Mesenchymal stem cell (in vitro differentiated cells and primary cell): ENCODE measurements at regions not wholly inside any gene's neighbourhood (a gene's known extent, or its start where the extent isn't known, plus 50 kb on each side); places are given as distances from the start of the nearest gene placed in this dataset.

ENCODE experiments used
- DNase-seq: peaks from one replicate; pipeline ENCODE4 v3.0.0-alpha.2; 2013
- H2AFZ ChIP-seq: one replicate; pipeline ENCODE4 v1.6.1; 2013; ENCODE audit warnings: low read depth, mild to moderate bottlenecking, control low read depth, inconsistent platforms, low read length, moderate library complexity
- H2AK5ac ChIP-seq: 2 replicates; pipeline ENCODE4 v1.6.1; 2013; ENCODE audit warnings: low read length, moderate library complexity, mild to moderate bottlenecking, inconsistent platforms; ENCODE audit not compliant: severe bottlenecking
- H2BK120ac ChIP-seq: one replicate; pipeline ENCODE4 v1.6.1; 2013; ENCODE audit warnings: low read depth, mild to moderate bottlenecking, inconsistent platforms, low read length, moderate library complexity
- H2BK12ac ChIP-seq, 2 experiments: one replicate each; pipeline ENCODE4 v1.6.1; 2013; ENCODE audit warnings: inconsistent platforms in 2 of 2, low read length in 2 of 2, mild to moderate bottlenecking in 2 of 2, moderate library complexity in 2 of 2, control low read depth in 1 of 2
- H2BK15ac ChIP-seq: one replicate; pipeline ENCODE4 v1.6.1; 2013; ENCODE audit warnings: mild to moderate bottlenecking, low read depth, inconsistent platforms; ENCODE audit not compliant: poor library complexity, severe bottlenecking
- H2BK5ac ChIP-seq: 2 replicates; pipeline ENCODE4 v1.6.1; 2013; ENCODE audit warnings: low read depth, mild to moderate bottlenecking, low read length, control low read depth, inconsistent platforms; ENCODE audit not compliant: poor library complexity, severe bottlenecking
- H3K14ac ChIP-seq, 2 experiments: one replicate each; pipeline ENCODE4 v1.6.1; 2013; ENCODE audit warnings: inconsistent platforms in 2 of 2, low read length in 2 of 2, control low read depth in 1 of 2, mild to moderate bottlenecking in 1 of 2, moderate library complexity in 1 of 2
- H3K18ac ChIP-seq, 2 experiments: one replicate each; pipeline ENCODE4 v1.6.1; 2013; ENCODE audit warnings: inconsistent platforms in 2 of 2, low read length in 2 of 2, control low read depth in 1 of 2, low read depth in 1 of 2, mild to moderate bottlenecking in 1 of 2
- H3K23ac ChIP-seq, 2 experiments: one replicate each; pipeline ENCODE4 v1.6.1; 2013; ENCODE audit warnings: inconsistent platforms in 2 of 2, low read length in 2 of 2, mild to moderate bottlenecking in 2 of 2, moderate library complexity in 2 of 2, control low read depth in 1 of 2
- H3K27ac ChIP-seq: 2 replicates; pipeline ENCODE4 v1.5.1; 2013; ENCODE audit warnings: mild to moderate bottlenecking, moderate library complexity, low read length, control low read depth, inconsistent platforms; ENCODE audit not compliant: poor library complexity, severe bottlenecking
- H3K27me3 ChIP-seq, 2 experiments: 2 replicates each; pipeline versions ENCODE4 v1.6.1 to v1.7.0; 2013; ENCODE audit warnings: low read length in 2 of 2, mild to moderate bottlenecking in 2 of 2, moderate library complexity in 2 of 2, control low read depth in 1 of 2, inconsistent platforms in 1 of 2; ENCODE audit not compliant: control insufficient read depth in 1 of 2, insufficient read depth in 1 of 2
- H3K36me3 ChIP-seq, 2 experiments: 2 replicates each; pipeline versions ENCODE4 v1.6.1 to v1.7.0; 2013; ENCODE audit warnings: low read length in 2 of 2, control low read depth in 1 of 2, inconsistent platforms in 1 of 2, low read depth in 1 of 2, mild to moderate bottlenecking in 1 of 2; ENCODE audit not compliant: insufficient read depth in 2 of 2, control insufficient read depth in 1 of 2
- H3K4ac ChIP-seq, 2 experiments: one replicate each; pipeline ENCODE4 v1.6.1; 2013; ENCODE audit warnings: inconsistent platforms in 2 of 2, low read length in 2 of 2, mild to moderate bottlenecking in 2 of 2, moderate library complexity in 2 of 2, control low read depth in 1 of 2, low read depth in 1 of 2
- H3K4me1 ChIP-seq: 2 replicates; pipeline ENCODE4 v1.6.1; 2013; ENCODE audit warnings: low read depth, low read length, control low read depth; ENCODE audit not compliant: control insufficient read depth, insufficient read depth
- H3K4me2 ChIP-seq: 2 replicates; pipeline ENCODE4 v1.6.1; 2013; ENCODE audit warnings: low read length, mild to moderate bottlenecking, inconsistent platforms; ENCODE audit not compliant: poor library complexity, severe bottlenecking
- H3K4me3 ChIP-seq, 2 experiments: 2 replicates each; pipeline versions ENCODE4 v1.5.1 to v1.7.0; 2013; ENCODE audit warnings: low read length in 2 of 2, mild to moderate bottlenecking in 2 of 2, control low read depth in 1 of 2, low read depth in 1 of 2; ENCODE audit not compliant: insufficient read depth in 1 of 2
- H3K79me1 ChIP-seq: replicated peaks from 2 replicates; pipeline ENCODE4 v1.6.1; 2013; ENCODE audit warnings: mild to moderate bottlenecking, control low read depth, low read length, inconsistent platforms; ENCODE audit not compliant: poor library complexity, severe bottlenecking
- H3K9ac ChIP-seq: 2 replicates; pipeline ENCODE4 v1.7.0; 2013; ENCODE audit warnings: mild to moderate bottlenecking, low read length, moderate library complexity
- H3K9me3 ChIP-seq: 2 replicates; pipeline ENCODE4 v1.7.0; 2013; ENCODE audit warnings: mild to moderate bottlenecking, low read length; ENCODE audit not compliant: control insufficient read depth
- H4K8ac ChIP-seq: one replicate; pipeline ENCODE4 v1.6.1; 2013; ENCODE audit warnings: inconsistent platforms, mild to moderate bottlenecking, low read length, moderate library complexity
- H4K91ac ChIP-seq: one replicate; pipeline ENCODE4 v1.6.1; 2013; ENCODE audit warnings: mild to moderate bottlenecking, low read length, inconsistent platforms
- WGBS: methylation state at CpG from one replicate; pipeline ENCODE4 v1.1.7; 2013; ENCODE audit warnings: mixed read lengths; 5-methylcytosine and 5-hydroxymethylcytosine counted together

DNA sequence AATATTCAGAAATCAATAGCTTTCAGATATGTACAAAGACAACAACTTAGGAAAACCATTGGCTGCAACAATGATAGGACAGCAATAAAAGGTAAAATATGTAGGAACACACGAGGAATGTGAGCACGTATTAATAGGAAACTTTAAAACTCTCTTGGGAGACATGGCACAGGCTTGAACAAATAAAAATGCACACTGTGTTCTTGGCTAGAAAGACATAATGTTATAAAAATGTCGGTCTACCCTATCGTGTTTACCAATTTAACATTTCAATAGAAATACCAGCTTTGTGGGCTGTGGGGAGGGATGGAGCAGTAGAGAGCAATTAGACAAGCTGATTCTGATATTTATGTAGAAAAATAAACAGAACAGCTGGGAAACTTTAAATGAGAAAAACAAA, 69.0 kb upstream of the FAM9B start:
- no peak overlapping the region for H2AK5ac ChIP-seq
- H2BK120ac ChIP-seq = no peak overlapping the region
- no peaks in the 10 kb centered on the region for H3K9me3 ChIP-seq
- no peak overlapping the region for H2BK12ac ChIP-seq
- no peaks in the 10 kb centered on the region for H3K4me1 ChIP-seq
- H3K23ac ChIP-seq = no peak overlapping the region
- no peak overlapping the region for H3K18ac ChIP-seq
- H3K4me3 ChIP-seq = no peak overlapping the region
- H4K91ac ChIP-seq = no peak overlapping the region
- H4K8ac ChIP-seq = no peak overlapping the region
- no peaks in the 10 kb centered on the region for H3K79me1 ChIP-seq
- H3K14ac ChIP-seq = no peak overlapping the region
- DNase-seq = no peak
- H3K27me3 ChIP-seq = peaks cover 0 to 3% of the 10 kb centered on the region in 2 experiments
- H2BK15ac ChIP-seq = no peak overlapping the region
- no peak overlapping the region for H2AFZ ChIP-seq
- H3K4ac ChIP-seq = no peak overlapping the region
- 88% methylated on average over 2 of the region's 4 CpGs for WGBS
- H3K27ac ChIP-seq = no peak overlapping the region
- no peaks in the 10 kb centered on the region for H3K36me3 ChIP-seq
- H3K9ac ChIP-seq = no peak overlapping the region
- no peak overlapping the region for H3K4me2 ChIP-seq
- H2BK5ac ChIP-seq = no peak overlapping the region

DNA sequence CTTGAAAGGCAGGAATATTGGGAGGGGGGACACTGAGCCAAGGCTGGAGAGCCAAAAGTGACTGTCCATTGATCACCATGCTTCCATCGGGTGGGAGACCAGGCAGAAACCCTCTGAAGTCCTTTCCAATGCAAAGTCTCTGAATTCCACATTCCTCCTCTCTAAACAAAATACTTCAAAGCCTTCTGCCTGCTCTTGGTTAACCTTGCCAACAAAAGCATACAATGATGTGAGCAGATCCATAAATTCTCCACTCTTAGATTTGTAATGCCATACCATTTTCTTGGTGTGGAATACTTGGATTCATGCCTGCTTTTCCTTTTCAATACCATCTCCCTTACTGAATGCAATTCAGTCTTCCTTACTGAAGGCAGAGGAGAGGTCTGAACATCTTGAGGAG, 74.1 kb upstream of the FAM9B start:
- H2BK15ac ChIP-seq = no peak overlapping the region
- no peak overlapping the region for H2BK12ac ChIP-seq
- no peak overlapping the region for H3K4ac ChIP-seq
- no peak overlapping the region for H3K9ac ChIP-seq
- H3K27ac ChIP-seq = no peak overlapping the region
- H4K8ac ChIP-seq = no peak overlapping the region
- H4K91ac ChIP-seq = no peak overlapping the region
- H3K4me3 ChIP-seq = no peak overlapping the region
- H3K14ac ChIP-seq = no peak overlapping the region
- no peaks in the 10 kb centered on the region for H3K27me3 ChIP-seq
- H3K9me3 ChIP-seq = no peaks in the 10 kb centered on the region
- H2AFZ ChIP-seq = peak overlapping the region; percentile 39
- H3K18ac ChIP-seq = no peak overlapping the region
- H3K4me1 ChIP-seq = peaks cover 3% of the 10 kb centered on the region
- DNase-seq = no peak
- WGBS = no CpG with 5 or more reads among the region's 1 CpG
- no peak overlapping the region for H3K4me2 ChIP-seq
- no peak overlapping the region for H2BK5ac ChIP-seq
- no peaks in the 10 kb centered on the region for H3K36me3 ChIP-seq
- H2AK5ac ChIP-seq = no peak overlapping the region
- no peaks in the 10 kb centered on the region for H3K79me1 ChIP-seq
- no peak overlapping the region for H3K23ac ChIP-seq
- H2BK120ac ChIP-seq = no peak overlapping the region

DNA sequence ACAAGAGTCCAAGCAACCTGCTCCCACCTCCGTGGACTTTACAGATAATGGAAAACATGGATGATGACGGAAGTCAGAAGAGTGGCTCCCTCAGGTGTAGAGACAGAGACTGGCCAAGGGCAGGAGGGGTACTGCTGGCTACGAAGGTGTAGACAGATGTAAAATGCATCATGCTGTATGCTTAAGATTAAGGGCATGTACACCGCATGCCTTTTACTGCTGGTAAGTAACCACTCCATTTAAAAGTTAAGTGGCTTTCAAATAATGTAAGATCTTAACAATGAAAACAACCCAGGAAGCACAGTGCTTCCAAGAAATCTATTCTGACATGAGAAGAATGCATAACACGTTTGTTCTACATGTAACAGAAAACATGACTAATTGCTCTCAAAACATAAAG, 76.9 kb upstream of the FAM9B start:
- Histone ChIP-seq H2BK5ac (no peak overlapping the region), H3K27ac (no peak overlapping the region), H3K23ac (no peak overlapping the region), H3K18ac (no peak overlapping the region), H2BK15ac (no peak overlapping the region), H3K4me3 (no peak overlapping the region), H3K4me1 (peaks cover 3% of the 10 kb centered on the region), H4K8ac (no peak overlapping the region), H3K36me3 (no peaks in the 10 kb centered on the region), H2AK5ac (no peak overlapping the region), H3K79me1 (no peaks in the 10 kb centered on the region), H3K9ac (no peak overlapping the region), H3K4me2 (no peak overlapping the region), H3K27me3 (no peaks in the 10 kb centered on the region), H3K9me3 (no peaks in the 10 kb centered on the region), H4K91ac (no peak overlapping the region), H3K14ac (no peak overlapping the region), H2BK12ac (no peak overlapping the region), H3K4ac (no peak overlapping the region), H2AFZ (no peak overlapping the region), H2BK120ac (no peak overlapping the region)
- DNase-seq = no peak
- WGBS = 98% methylated on average over 2 of the region's 5 CpGs

DNA sequence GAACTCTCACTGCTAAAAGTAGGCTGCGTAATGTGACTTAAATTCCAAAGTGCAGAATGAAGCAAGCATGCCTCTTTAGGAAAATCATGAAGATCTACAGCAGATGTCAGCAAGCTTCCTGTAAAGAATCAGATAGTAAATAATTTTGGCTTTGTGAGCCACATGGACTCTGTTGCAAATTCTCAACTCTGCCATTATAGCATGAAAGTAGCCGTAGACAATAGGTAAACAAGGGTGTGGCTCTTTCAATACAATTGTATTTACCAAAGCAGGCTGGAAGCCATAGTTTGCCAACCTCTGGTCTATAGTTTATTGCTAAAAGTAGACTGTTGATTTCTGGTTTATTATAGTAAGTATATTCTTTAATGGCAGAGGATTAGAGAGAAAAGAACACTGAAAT, 80.3 kb upstream of the FAM9B start:
- WGBS = 80% methylated on average over 2 of the region's 2 CpGs
- no peaks in the 10 kb centered on the region for H3K27me3 ChIP-seq
- H3K27ac ChIP-seq = no peak overlapping the region
- no peak overlapping the region for H3K4me3 ChIP-seq
- no peak overlapping the region for H3K4ac ChIP-seq
- H2BK120ac ChIP-seq = no peak overlapping the region
- peaks cover 2% of the 10 kb centered on the region for H3K4me1 ChIP-seq
- H4K91ac ChIP-seq = no peak overlapping the region
- H3K36me3 ChIP-seq = no peaks in the 10 kb centered on the region
- H2AFZ ChIP-seq = no peak overlapping the region
- H3K9ac ChIP-seq = no peak overlapping the region
- H2BK5ac ChIP-seq = no peak overlapping the region
- no peak overlapping the region for H3K18ac ChIP-seq
- no peak overlapping the region for H2AK5ac ChIP-seq
- no peak overlapping the region for H3K4me2 ChIP-seq
- H3K14ac ChIP-seq = no peak overlapping the region
- no peak overlapping the region for H4K8ac ChIP-seq
- no peak overlapping the region for H3K23ac ChIP-seq
- no peak for DNase-seq
- no peaks in the 10 kb centered on the region for H3K79me1 ChIP-seq
- H2BK15ac ChIP-seq = no peak overlapping the region
- H2BK12ac ChIP-seq = no peak overlapping the region
- no peaks in the 10 kb centered on the region for H3K9me3 ChIP-seq
